Natural killer cell (primary cell): ENCODE measurements at regions not wholly inside any gene's neighbourhood (a gene's known extent, or its start where the extent isn't known, plus 50 kb on each side); places are given as distances from the start of the nearest gene placed in this dataset.

Experiments
- ATAC-seq, 3 donors: fragments of 150-1000 bp in 2 of 3; fragments of 200-7000 bp in 1 of 3; cut with Tn5 transposase; 1 replicate in 1 of 3; 2 replicates in 2 of 3; pipeline ENCODE4 v1.10.0; 2021; ENCODE audit warnings: mild to moderate bottlenecking in 2 of 3, moderate library complexity in 2 of 3
- DNase-seq, 2 donors: peaks; one replicate each; pipeline versions ENCODE4 v3.0.0 to v3.0.0-alpha.2; 2013 to 2021; ENCODE audit warnings: mixed read lengths in 1 of 2
- H3K27ac ChIP-seq: one replicate; pipeline ENCODE4 v1.5.1; 2013; ENCODE audit warnings: mild to moderate bottlenecking, low read length
- H3K27me3 ChIP-seq: one replicate; pipeline ENCODE4 v1.6.1; 2013; ENCODE audit warnings: low read length; ENCODE audit not compliant: control insufficient read depth, insufficient read depth
- H3K36me3 ChIP-seq: one replicate; pipeline ENCODE4 v1.6.1; 2013; ENCODE audit warnings: low read length; ENCODE audit not compliant: control insufficient read depth, insufficient read depth
- H3K4me1 ChIP-seq: one replicate; pipeline ENCODE4 v1.6.1; 2013; ENCODE audit warnings: low read length; ENCODE audit not compliant: control insufficient read depth, insufficient read depth
- H3K4me3 ChIP-seq: one replicate; pipeline ENCODE4 v1.5.1; 2013; ENCODE audit warnings: low read length
- H3K9me3 ChIP-seq: one replicate; pipeline ENCODE4 v1.6.1; 2013; ENCODE audit warnings: low read length; ENCODE audit not compliant: control insufficient read depth, insufficient read depth
- H3K27ac Mint-ChIP-seq, 2 donors: one replicate each; pipeline ENCODE4 v1.8.0; 2022; ENCODE audit warnings: mild to moderate bottlenecking in 2 of 2, mixed read lengths in 2 of 2, moderate library complexity in 1 of 2
- H3K27me3 Mint-ChIP-seq, 2 donors: one replicate each; pipeline ENCODE4 v1.8.0; 2022; ENCODE audit warnings: low read depth in 2 of 2, mixed read lengths in 2 of 2
- H3K36me3 Mint-ChIP-seq: one replicate; pipeline ENCODE4 v1.8.0; 2022; ENCODE audit warnings: mixed read lengths
- H3K4me1 Mint-ChIP-seq, 2 donors: one replicate each; pipeline ENCODE4 v1.8.0; 2022; ENCODE audit warnings: mixed read lengths in 2 of 2
- H3K4me3 Mint-ChIP-seq: one replicate; pipeline ENCODE4 v1.8.0; 2022; ENCODE audit warnings: mild to moderate bottlenecking, moderate library complexity, mixed read lengths
- H3K9me3 Mint-ChIP-seq, 2 donors: one replicate each; pipeline ENCODE4 v1.8.0; 2022; ENCODE audit warnings: mixed read lengths in 2 of 2
- CTCF ChIP-seq: fragments of 200-600 bp; IDR thresholded peaks from one replicate; pipeline ENCODE4 v1.8.0; 2022; ENCODE audit warnings: antibody characterized with exemption
- WGBS: methylation state at CpG from one replicate; pipeline ENCODE4 v1.1.7; 2013; ENCODE audit warnings: missing lambda C conversion rate; ENCODE audit not compliant: insufficient coverage; 5-methylcytosine and 5-hydroxymethylcytosine counted together
- intact Hi-C: fragments of 100-400 bp; cut with micrococcal nuclease; formaldehyde crosslinking; loops from one replicate; pipeline ENCODE4 v1.14.2; 2022

GRCh38 chrY:21254476-21254875 lies 256.7 kb upstream of the RBMY1B start:
- peak in 1 of 2 donors; percentile 44 for DNase-seq
- no peak for TF ChIP-seq CTCF
- H3K36me3 ChIP-seq: no peaks in the 10 kb centered on the region
- Mint-ChIP-seq H3K4me1 (peaks cover 0 to 17% of the 10 kb centered on the region in 2 donors), H3K36me3 (no peaks in the 10 kb centered on the region), H3K9me3 (no peaks in the 10 kb centered on the region), H3K27me3 (no peaks in the 10 kb centered on the region), H3K27ac (peak overlapping the region in 1 of 2 donors; percentile 61), H3K4me3 (no peak overlapping the region)
- H3K9me3 ChIP-seq: no peaks in the 10 kb centered on the region
- 20% methylated on average over 1 of the region's 2 CpGs for WGBS
- H3K27me3 ChIP-seq: no peaks in the 10 kb centered on the region
- intact Hi-C loops: no loop called here
- no peak overlapping the region for H3K27ac ChIP-seq
- no peak for ATAC-seq
- H3K4me1 ChIP-seq: peaks cover 7% of the 10 kb centered on the region
- no peak overlapping the region for H3K4me3 ChIP-seq

DNA sequence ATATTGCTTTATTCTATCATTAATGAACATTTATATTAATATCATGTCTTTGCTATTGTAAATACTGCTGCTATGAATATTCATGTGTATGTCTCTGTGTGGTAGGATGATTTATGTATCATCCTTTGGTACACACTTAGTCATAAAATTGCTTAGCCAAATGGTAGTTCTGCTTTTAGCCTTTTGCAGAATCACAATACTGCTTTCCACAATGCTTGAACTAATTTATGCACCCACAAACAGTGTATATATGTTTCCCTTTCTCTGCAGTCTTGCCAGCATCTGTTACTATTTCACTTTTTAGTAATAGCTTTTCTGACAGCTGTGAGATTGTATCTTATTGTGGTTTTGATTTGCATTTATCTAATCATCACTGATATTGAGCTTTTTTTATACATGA lies 254.3 kb upstream of the RBMY1B start:
- intact Hi-C loops: no loop called here
- Histone ChIP-seq H3K27me3 (no peaks in the 10 kb centered on the region), H3K9me3 (no peaks in the 10 kb centered on the region), H3K4me1 (no peaks in the 10 kb centered on the region), H3K36me3 (no peaks in the 10 kb centered on the region), H3K27ac (no peak overlapping the region), H3K4me3 (no peak overlapping the region)
- Mint-ChIP-seq H3K27me3 (no peaks in the 10 kb centered on the region), H3K4me1 (peaks cover 0 to 6% of the 10 kb centered on the region in 2 donors), H3K9me3 (no peaks in the 10 kb centered on the region), H3K36me3 (no peaks in the 10 kb centered on the region), H3K27ac (no peak overlapping the region), H3K4me3 (no peak overlapping the region)
- TF ChIP-seq CTCF: no peak
- no peak for DNase-seq
- ATAC-seq: no peak

DNA sequence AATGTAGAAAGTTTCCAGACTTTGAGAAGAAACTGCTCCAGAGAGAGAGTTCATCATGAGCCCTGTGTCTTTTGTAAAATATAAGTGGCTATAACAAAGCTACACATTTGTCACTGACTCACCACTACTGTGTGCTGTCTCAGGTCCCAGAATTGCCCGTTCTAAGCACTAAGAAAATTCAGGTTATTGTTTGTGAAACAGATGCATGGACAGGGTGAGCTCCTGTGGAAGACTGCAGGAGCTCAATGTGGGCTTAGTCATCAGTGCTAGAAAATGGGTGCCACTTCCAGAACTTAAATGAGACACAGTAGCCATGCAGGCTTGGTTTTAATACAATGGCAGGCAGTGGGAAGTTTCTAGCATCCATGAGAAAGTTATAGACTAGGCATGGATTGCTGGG lies 251.4 kb upstream of the RBMY1B start:
- no peaks in the 10 kb centered on the region for H3K27me3 Mint-ChIP-seq
- intact Hi-C loops: loop anchor here (5.0 to 10.0 kb wide), 2 partner anchors 702 to 1825 kb away; no protein-coding TSS in a partner anchor
- no peak overlapping the region for H3K27ac ChIP-seq
- no peak for TF ChIP-seq CTCF
- H3K27me3 ChIP-seq: no peaks in the 10 kb centered on the region
- no peak overlapping the region for H3K27ac Mint-ChIP-seq
- no peaks in the 10 kb centered on the region for H3K9me3 ChIP-seq
- H3K4me3 Mint-ChIP-seq: no peak overlapping the region
- no peak for ATAC-seq
- H3K4me3 ChIP-seq: no peak overlapping the region
- H3K36me3 ChIP-seq: no peaks in the 10 kb centered on the region
- H3K9me3 Mint-ChIP-seq: no peaks in the 10 kb centered on the region
- no peaks in the 10 kb centered on the region for H3K36me3 Mint-ChIP-seq
- no peak for DNase-seq
- no peaks in the 10 kb centered on the region for H3K4me1 ChIP-seq
- H3K4me1 Mint-ChIP-seq: peaks cover 0 to under 1% of the 10 kb centered on the region in 2 donors
- WGBS: 43% methylated on average over 1 of the region's 1 CpG

DNA sequence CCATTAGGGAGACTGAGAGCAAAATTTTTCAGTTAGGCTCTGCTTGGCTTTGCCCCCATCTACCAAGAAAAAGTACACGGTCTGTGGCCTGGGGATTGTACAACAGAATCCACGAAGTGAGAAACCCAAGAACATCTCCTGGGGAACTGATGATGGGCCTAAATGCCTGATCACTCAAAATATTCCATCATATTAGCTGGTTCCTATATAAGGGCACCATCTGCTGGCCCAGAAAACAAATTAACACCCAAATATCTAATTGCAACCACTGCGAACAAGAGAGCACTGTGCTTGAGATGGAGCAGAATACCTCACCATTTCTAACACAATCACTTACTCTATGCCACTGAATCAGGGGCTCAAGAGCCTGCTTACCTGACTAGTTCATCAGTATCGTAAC lies 250.8 kb upstream of the RBMY1B start:
- Mint-ChIP-seq H3K4me3 (no peak overlapping the region), H3K9me3 (no peaks in the 10 kb centered on the region), H3K27me3 (no peaks in the 10 kb centered on the region), H3K27ac (no peak overlapping the region), H3K4me1 (no peaks in the 10 kb centered on the region), H3K36me3 (no peaks in the 10 kb centered on the region)
- H3K4me1 ChIP-seq: no peaks in the 10 kb centered on the region
- TF ChIP-seq CTCF: peak; percentile 38
- no peaks in the 10 kb centered on the region for H3K36me3 ChIP-seq
- no peak overlapping the region for H3K4me3 ChIP-seq
- H3K27ac ChIP-seq: no peak overlapping the region
- H3K27me3 ChIP-seq: no peaks in the 10 kb centered on the region
- H3K9me3 ChIP-seq: no peaks in the 10 kb centered on the region
- intact Hi-C loops: loop anchor here (5.0 to 10.0 kb wide), 2 partner anchors 703 to 1826 kb away; no protein-coding TSS in a partner anchor
- 43% methylated on average over 4 of the region's 4 CpGs for WGBS
- ATAC-seq (peak in 1 of 3 donors; percentile 38), DNase-seq (peak in 1 of 2 donors; percentile 62)
